Bone marrow (tissue), 2 donors: ENCODE measurements at regions not wholly inside any gene's neighbourhood (a gene's known extent, or its start where the extent isn't known, plus 50 kb on each side); places are given as distances from the start of the nearest gene placed in this dataset.
"Not testable (repeated sequence)": the region's sequence is repeated elsewhere in the genome, so short reads cannot be mapped to it uniquely, and the experiment has no call there.

Source experiments
- DNase-seq, 2 donors: peaks; one replicate each; lab custom pipeline; 2025; lab: John Stamatoyannopoulos, UW

GRCh38 chr12:131413471-131413870 is 297.4 kb upstream of the SFSWAP start:
- DNase-seq: no peak

DNA sequence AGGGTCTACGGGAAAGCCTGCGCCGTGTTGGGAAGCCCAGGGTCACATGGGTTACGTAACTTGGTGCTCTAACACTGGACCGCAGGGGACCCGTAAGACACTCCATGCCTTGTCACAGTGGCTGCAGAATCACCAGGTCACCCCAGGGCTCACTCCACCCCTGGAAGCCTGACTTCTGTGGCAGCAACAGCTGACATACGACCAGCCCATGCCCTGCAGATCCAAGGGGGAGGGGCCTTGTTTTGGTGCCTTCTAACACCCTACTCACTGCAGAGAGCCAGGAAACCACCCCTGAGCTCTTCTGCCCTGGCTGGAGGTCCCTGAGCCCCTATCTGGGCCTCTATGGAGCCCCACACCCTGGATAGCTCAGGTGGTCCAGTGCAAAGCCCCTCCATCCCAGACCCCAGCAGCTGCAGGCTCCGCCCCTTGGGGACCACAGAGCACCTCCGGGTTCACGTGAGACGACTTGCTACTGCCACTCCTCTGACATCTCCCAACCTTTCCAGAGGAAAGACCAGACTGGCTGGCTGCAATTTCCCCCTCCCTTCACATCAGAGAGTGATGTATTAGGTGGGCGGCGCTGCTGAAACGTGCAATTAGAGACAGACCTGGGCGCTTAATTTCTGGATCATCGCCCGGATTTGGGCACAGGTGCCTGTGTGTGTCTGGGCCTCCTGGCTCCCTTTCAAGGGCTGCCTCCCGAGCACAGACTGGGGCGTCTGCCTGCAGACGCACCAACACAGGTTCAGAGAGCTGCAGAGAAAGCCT is 296.6 kb upstream of the SFSWAP start:
- DNase-seq: not testable (repeated sequence)

GRCh38 chr12:131415781-131416180 is 295.1 kb upstream of the SFSWAP start:
- DNase-seq: no peak

DNA sequence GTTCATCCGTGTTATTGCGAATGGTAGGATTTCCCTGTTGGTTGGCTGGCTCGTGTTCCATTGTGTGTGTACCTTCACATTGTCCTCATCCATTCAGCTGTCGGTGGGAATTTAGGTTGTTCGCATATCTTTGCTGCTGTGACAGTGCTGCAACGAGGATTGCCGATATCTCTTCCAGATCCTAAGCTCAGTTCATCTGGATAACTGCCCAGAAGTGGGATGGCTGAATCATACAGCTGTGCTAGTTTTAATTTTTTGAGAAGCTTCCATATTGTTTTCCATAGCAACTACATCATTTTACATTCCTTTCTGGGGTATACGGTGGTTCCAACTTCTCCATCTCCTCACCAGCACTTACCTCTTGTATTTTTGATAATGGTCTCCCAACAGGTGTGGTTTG is 292.8 kb upstream of the SFSWAP start:
- DNase-seq: no peak

DNA sequence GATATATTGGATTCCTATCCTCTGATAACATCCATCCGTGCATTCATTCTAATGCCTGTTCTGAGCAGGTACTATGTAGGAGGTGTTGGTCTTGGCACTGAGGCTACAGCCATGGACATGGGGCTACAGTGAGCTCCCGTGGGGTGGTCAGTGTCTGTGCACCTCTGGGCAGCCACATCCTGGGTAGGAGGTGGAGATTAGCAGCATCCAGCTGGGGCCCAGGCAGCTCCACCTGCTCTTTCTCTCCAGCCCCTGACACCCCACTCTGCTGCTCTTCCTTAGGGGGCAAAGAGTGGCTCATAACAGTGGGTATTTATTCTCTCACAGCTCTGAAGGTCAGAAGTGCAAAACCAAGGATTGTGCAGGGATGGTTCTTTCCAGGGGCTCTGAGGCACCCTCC is 292.0 kb upstream of the SFSWAP start:
- DNase-seq: no peak

- DNase-seq: no peak
These were observed 289.9 kb upstream of the SFSWAP start for GRCh38 chr12:131420867-131421447.

- no peak for DNase-seq
These were observed 289.2 kb upstream of the SFSWAP start for GRCh38 chr12:131421509-131422186.

DNA sequence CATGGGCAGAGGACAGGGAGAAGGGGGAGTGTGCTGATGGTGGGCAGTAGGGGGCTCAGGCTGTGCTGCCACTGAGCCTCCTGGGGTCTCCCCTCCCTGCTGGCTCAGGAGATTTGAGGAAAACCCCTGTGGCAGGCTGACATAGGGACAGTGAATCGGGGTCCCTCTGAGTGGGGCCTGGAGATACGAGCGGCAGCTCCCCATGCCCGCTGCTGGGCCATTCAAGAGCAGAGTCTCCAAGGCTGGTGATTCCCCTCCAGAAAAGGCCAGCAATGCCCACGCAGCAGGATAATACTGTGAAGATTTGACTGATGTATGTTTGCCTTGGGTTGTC is 288.7 kb upstream of the SFSWAP start:
- no peak for DNase-seq

GRCh38 chr12:131422744-131423143 is 288.1 kb upstream of the SFSWAP start:
- no peak for DNase-seq

DNA sequence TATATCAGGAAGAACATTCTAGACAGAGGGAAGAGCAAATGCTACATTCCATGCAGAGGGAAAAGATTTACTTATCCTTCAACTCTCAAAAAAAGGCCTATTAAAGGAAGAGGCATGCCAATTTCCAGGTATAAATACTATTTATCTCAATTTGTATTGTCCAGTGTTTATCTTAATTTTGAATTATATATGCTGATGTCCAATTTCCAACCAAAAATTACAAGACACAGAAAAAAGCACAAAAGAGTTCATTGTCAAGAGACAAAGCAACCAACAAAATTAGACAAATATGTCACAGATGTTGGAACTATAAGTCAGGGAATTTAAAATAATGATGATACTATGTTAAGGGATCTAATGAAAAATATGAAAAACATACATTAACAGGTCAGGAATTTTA is 286.6 kb upstream of the SFSWAP start:
- no peak for DNase-seq

DNA sequence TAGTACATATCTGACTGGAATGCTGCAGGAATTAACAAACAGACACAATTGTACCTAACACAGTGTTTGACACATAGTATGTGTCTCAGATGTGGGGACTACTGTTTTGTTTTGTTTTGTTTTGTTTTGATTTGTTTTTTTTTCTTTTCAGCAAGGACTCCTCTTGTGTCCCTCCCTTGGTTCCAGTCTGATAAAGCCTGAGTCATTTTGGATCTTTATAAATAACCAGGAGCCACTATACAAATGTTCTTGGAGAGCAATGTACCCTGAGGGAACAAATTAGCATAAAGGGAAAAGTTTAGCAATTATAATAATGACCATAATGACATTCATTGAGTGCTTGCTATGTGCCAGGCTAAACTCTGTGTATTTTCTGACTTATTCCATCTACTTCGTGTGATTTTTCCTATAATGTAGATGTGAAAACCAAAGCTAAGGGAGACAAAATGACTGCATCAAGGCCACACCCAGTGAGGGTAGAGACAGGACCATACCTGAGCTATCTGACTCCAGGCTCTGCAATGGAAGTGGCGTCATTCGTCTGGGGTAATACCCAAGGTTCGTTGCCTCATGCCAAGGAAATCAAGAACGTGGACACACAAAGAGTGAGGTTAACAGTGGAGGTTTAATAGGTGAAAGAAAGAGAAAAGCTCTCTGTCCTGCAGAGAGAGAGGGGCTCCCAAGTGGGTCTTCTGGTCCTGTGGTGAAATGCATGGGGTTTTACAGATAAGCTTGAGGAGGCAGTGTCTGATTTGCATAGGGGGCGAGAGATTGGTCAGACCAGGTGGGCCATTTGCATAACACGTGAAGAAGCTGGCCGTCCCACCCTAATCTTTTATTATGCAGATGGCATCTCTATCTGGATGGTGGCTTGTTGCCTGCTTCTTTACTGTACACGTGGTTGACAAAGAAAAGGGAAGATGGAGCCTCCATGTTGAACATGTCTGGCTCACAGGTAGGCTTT is 285.5 kb upstream of the SFSWAP start:
- DNase-seq: no peak

DNA sequence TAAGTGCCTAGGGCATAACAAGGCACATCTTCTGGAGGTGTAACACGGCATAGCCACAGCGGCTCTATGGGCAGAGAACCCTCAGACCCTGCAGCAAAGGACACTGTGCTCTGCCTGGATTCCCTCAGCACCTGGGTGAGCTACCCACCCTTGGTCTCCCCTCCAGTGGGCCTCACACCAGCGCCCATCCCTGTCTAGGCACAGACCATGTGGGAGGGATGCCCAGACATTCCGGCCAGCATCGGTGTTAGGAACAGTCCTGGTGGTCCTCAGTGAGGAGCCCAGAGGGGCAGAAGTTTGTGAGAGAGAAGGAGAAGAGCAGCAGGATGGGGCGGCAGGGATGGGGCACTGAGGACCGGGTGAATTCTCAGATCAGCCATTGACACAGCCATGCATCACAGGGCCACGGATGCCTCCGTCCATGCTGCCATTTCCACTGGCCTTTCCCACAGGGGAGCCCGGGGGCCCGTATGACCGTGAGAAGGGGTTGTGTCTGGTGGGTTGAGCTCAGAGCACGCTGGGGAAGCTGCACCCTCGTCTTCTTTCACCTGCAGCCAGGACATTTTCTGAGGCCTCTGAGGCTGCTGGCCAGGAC is 282.7 kb upstream of the SFSWAP start:
- DNase-seq: no peak

DNA sequence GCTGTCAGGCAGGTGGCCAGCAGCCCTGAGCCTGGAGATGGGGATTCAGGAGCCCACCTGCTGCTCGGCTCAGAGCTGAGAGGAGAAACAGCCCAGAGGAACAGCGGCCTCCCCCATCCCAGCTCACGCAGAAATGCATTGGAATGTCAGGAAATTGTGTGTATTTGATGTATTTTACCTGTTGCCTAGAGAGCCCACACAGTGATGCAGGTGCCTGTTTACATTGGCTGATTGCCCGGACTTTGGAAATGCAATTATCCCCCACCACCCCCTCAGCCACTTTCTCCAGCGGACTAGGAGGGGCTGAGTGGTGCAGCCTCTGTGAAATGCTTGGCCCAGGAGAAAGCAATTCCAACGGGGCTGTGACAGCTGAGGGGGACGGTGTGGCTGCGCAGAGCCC is 281.7 kb upstream of the SFSWAP start:
- not testable (repeated sequence) for DNase-seq

DNA sequence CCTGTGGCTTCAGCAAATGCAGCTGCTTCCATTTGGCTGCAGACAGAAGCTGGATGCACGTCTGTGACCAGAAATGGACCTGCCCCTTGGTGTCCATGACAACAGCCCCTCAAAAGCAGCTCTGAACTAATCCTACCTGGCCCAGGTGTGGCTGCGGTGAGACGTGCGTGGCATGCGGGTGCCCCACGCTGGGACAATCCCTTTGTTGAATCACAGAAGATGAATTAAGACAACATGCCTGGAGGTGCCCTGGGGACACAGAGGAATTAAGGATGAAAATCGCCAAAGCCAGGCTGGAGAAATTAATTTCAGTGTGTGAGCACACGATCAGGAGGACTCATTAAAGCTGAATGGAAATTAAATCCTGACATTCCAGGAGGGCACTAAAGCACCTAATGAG is 281.2 kb upstream of the SFSWAP start:
- not testable (repeated sequence) for DNase-seq

- no peak for DNase-seq
These were observed 280.6 kb upstream of the SFSWAP start for GRCh38 chr12:131430158-131430742.

DNA sequence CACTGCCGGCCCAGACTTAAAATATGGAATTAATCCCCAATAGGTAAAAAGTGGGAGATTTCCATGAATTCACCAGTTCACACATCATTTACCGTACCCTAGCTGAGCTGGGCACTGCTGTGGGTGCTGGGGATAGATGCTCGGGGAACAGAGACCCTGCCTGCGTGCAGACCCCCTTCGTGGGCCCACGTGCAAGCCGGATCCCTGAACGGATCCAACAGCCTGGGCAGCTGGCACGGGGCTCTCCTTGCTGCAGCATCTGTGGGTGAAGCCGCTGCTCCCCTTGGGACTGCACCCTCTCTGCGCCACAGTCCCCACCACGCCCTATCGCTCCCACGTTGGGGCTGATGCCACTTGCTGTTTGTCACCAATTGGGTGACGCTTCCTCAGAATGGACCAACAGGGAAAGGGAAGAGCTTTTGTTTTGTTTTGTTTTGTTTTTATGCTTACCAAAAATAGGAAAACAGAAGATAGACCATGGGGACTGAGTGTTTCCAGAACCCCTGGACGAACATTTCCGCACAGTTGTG is 279.7 kb upstream of the SFSWAP start:
- DNase-seq: not testable (repeated sequence)

- no peak for DNase-seq
These were observed 278.2 kb upstream of the SFSWAP start for GRCh38 chr12:131432532-131433260.

GRCh38 chr12:131434208-131435125 is 276.4 kb upstream of the SFSWAP start:
- no peak for DNase-seq

- DNase-seq: no peak
These were observed 273.8 kb upstream of the SFSWAP start for GRCh38 chr12:131436922-131437705.
